PFSK-1 (cell line): ENCODE measurements at regions not wholly inside any gene's neighbourhood (a gene's known extent, or its start where the extent isn't known, plus 50 kb on each side); places are given as distances from the start of the nearest gene placed in this dataset.

Experiments
- POLR2AphosphoS5 ChIP-seq: IDR thresholded peaks from 2 replicates; pipeline ENCODE4 v1.6.1; 2012; ENCODE audit warnings: low read depth, mild to moderate bottlenecking, control low read depth, low read length, moderate library complexity
- TAF1 ChIP-seq: IDR thresholded peaks from 2 replicates; pipeline ENCODE4 v1.6.1; 2012; ENCODE audit warnings: low read length, control low read depth, borderline replicate concordance; ENCODE audit not compliant: insufficient read depth
- TF ChIP-seq, protein P1 (sequence below), 2 experiments: IDR thresholded peaks; 2 replicates each; pipeline versions ENCODE4 v1.6.1 to v1.8.0; 2011 to 2012; ENCODE audit warnings: low read depth in 2 of 2, low read length in 2 of 2, control low read depth in 1 of 2, inconsistent platforms in 1 of 2, mild to moderate bottlenecking in 1 of 2, moderate library complexity in 1 of 2; ENCODE audit not compliant: insufficient read depth in 1 of 2

- TF ChIP-seq, protein P1, sequence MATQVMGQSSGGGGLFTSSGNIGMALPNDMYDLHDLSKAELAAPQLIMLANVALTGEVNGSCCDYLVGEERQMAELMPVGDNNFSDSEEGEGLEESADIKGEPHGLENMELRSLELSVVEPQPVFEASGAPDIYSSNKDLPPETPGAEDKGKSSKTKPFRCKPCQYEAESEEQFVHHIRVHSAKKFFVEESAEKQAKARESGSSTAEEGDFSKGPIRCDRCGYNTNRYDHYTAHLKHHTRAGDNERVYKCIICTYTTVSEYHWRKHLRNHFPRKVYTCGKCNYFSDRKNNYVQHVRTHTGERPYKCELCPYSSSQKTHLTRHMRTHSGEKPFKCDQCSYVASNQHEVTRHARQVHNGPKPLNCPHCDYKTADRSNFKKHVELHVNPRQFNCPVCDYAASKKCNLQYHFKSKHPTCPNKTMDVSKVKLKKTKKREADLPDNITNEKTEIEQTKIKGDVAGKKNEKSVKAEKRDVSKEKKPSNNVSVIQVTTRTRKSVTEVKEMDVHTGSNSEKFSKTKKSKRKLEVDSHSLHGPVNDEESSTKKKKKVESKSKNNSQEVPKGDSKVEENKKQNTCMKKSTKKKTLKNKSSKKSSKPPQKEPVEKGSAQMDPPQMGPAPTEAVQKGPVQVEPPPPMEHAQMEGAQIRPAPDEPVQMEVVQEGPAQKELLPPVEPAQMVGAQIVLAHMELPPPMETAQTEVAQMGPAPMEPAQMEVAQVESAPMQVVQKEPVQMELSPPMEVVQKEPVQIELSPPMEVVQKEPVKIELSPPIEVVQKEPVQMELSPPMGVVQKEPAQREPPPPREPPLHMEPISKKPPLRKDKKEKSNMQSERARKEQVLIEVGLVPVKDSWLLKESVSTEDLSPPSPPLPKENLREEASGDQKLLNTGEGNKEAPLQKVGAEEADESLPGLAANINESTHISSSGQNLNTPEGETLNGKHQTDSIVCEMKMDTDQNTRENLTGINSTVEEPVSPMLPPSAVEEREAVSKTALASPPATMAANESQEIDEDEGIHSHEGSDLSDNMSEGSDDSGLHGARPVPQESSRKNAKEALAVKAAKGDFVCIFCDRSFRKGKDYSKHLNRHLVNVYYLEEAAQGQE (IDR thresholded peaks at IDR 0.05; ENCODE audit: insufficient read depth in 1 of 2, low read depth in 2 of 2, low read length in 2 of 2): no peak
- TF ChIP-seq POLR2AphosphoS5 (no peak), TAF1 (no peak)
Observed at GRCh38 chr5:61277781-61278180, 54.3 kb upstream of the ZSWIM6 start.
